ENCODE measurements at regions not wholly inside any gene's neighbourhood (a gene's known extent, or its start where the extent isn't known, plus 50 kb on each side); places are given as distances from the start of the nearest gene placed in this dataset.

- H3K4me3 ChIP-seq (ENCODE audit: low read length): no peak overlapping the region
- TF ChIP-seq ZNF274 (IDR thresholded peaks at IDR 0.05; ENCODE audit: low read depth, low read length): no peak
These were observed 166.5 kb upstream of the MYLIP start for GRCh38 chr6:15962449-15962764.

GRCh38 chr6:15961635-15962448 is 167.0 kb upstream of the MYLIP start:
- no peak for TF ChIP-seq ZNF274 (IDR thresholded peaks at IDR 0.05; ENCODE audit: low read depth, low read length)
- no peak overlapping the region for H3K4me3 ChIP-seq (ENCODE audit: low read length)

- H3K4me3 ChIP-seq (ENCODE audit: low read length): no peak overlapping the region
- TF ChIP-seq ZNF274 (IDR thresholded peaks at IDR 0.05; ENCODE audit: low read depth, low read length): no peak
These were observed 167.9 kb upstream of the MYLIP start for GRCh38 chr6:15960740-15961634.

GRCh38 chr6:15957655-15958169 is 171.2 kb upstream of the MYLIP start:
- TF ChIP-seq ZNF274 (IDR thresholded peaks at IDR 0.05; ENCODE audit: low read depth, low read length): no peak

GRCh38 chr6:15956205-15957106 is 172.4 kb upstream of the MYLIP start:
- no peak for TF ChIP-seq ZNF274 (IDR thresholded peaks at IDR 0.05; ENCODE audit: low read depth, low read length)
- H3K4me3 ChIP-seq (ENCODE audit: low read length): no peak overlapping the region

More at GRCh38 chr6:15957655-15958169, 171.2 kb upstream of the MYLIP start:
- no peak overlapping the region for H3K4me3 ChIP-seq (ENCODE audit: low read length)

GRCh38 chr6:15955484-15955883 is 173.4 kb upstream of the MYLIP start:
- no peak for TF ChIP-seq ZNF274 (IDR thresholded peaks at IDR 0.05; ENCODE audit: low read depth, low read length)
- H3K4me3 ChIP-seq (ENCODE audit: low read length): no peak overlapping the region

- no peak overlapping the region for H3K4me3 ChIP-seq (ENCODE audit: low read length)
These were observed 175.6 kb upstream of the MYLIP start for GRCh38 chr6:15953152-15953880.

GRCh38 chr6:15952231-15953151 is 176.4 kb upstream of the MYLIP start:
- H3K4me3 ChIP-seq (ENCODE audit: low read length): no peak overlapping the region
- TF ChIP-seq ZNF274 (IDR thresholded peaks at IDR 0.05; ENCODE audit: low read depth, low read length): no peak

More at GRCh38 chr6:15953152-15953880, 175.6 kb upstream of the MYLIP start:
- TF ChIP-seq ZNF274 (IDR thresholded peaks at IDR 0.05; ENCODE audit: low read depth, low read length): no peak

- no peak for TF ChIP-seq ZNF274 (IDR thresholded peaks at IDR 0.05; ENCODE audit: low read depth, low read length)
- no peak overlapping the region for H3K4me3 ChIP-seq (ENCODE audit: low read length)
These were observed 177.8 kb upstream of the MYLIP start for GRCh38 chr6:15950962-15951569.

- H3K4me3 ChIP-seq (ENCODE audit: low read length): no peak overlapping the region
- no peak for TF ChIP-seq ZNF274 (IDR thresholded peaks at IDR 0.05; ENCODE audit: low read depth, low read length)
These were observed 178.9 kb upstream of the MYLIP start for GRCh38 chr6:15949982-15950381.

- no peak overlapping the region for H3K4me3 ChIP-seq (ENCODE audit: low read length)
- no peak for TF ChIP-seq ZNF274 (IDR thresholded peaks at IDR 0.05; ENCODE audit: low read depth, low read length)
These were observed 179.7 kb upstream of the MYLIP start for GRCh38 chr6:15948930-15949900.

All from GM08714 (cell line).